ENCODE measurements at regions not wholly inside any gene's neighbourhood (a gene's known extent, or its start where the extent isn't known, plus 50 kb on each side); places are given as distances from the start of the nearest gene placed in this dataset.

DNA sequence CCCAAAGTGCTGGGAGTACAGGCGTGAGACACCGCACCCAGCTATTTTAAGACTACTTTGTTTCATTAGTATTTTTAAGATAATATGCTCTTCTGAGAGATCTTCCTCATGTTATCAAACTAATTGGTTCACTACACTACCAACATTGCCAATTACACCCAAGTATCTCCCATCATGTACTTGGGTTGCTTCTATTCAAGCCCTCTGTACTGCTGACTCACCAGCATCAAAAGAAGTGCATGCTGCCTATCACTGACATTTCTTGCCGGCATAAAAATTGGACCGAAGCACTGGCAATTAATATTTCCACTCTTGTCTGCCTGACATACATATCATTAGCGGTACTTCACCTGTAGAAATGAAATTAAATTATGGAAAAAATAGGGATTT is 164.2 kb upstream of the NBEA start:
- Histone ChIP-seq H3K36me3 (no peaks in the 10 kb centered on the region), H3K4me1 (no peaks in the 10 kb centered on the region), H3K9me3 (no peaks in the 10 kb centered on the region), H3K27me3 (no peaks in the 10 kb centered on the region), H3K27ac (no peak overlapping the region), H3K4me3 (no peak overlapping the region)
- intact Hi-C loops (cut with DNase I) = no loop called here
- no peak for DNase-seq (ENCODE audit: extremely low spot score in 2 of 2)
- TF ChIP-seq POLR2AphosphoS5 (IDR thresholded peaks at IDR 0.05; ENCODE audit: insufficient read depth in 1 of 2, low read depth in 1 of 2) (no peak), POLR2A (IDR thresholded peaks at IDR 0.05) (no peak)
- TF ChIP-seq, protein P1, sequence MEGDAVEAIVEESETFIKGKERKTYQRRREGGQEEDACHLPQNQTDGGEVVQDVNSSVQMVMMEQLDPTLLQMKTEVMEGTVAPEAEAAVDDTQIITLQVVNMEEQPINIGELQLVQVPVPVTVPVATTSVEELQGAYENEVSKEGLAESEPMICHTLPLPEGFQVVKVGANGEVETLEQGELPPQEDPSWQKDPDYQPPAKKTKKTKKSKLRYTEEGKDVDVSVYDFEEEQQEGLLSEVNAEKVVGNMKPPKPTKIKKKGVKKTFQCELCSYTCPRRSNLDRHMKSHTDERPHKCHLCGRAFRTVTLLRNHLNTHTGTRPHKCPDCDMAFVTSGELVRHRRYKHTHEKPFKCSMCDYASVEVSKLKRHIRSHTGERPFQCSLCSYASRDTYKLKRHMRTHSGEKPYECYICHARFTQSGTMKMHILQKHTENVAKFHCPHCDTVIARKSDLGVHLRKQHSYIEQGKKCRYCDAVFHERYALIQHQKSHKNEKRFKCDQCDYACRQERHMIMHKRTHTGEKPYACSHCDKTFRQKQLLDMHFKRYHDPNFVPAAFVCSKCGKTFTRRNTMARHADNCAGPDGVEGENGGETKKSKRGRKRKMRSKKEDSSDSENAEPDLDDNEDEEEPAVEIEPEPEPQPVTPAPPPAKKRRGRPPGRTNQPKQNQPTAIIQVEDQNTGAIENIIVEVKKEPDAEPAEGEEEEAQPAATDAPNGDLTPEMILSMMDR (IDR thresholded peaks at IDR 0.05) = no peak

DNA sequence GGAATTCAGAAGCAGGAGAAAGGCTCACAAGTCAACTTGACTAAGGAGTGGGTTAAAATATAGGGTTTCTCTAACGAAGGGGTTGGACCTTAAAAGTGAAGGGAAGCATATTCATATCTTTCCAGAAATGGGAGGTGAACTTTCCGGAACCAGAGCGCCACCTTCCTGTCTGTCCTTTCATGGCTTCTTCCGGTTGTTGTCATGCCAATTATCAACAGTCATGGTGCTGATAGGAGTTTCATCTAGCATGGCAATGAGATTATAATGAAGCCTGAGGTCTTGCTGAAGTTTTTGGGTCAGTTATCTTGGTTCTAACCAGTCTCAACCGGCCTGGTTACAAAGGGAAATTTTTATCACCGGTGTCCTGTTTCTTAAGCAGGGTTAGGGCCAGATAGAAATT is 162.9 kb upstream of the NBEA start:
- DNase-seq (ENCODE audit: extremely low spot score in 2 of 2) = no peak
- TF ChIP-seq POLR2AphosphoS5 (IDR thresholded peaks at IDR 0.05; ENCODE audit: insufficient read depth in 1 of 2, low read depth in 1 of 2) = no peak
- TF ChIP-seq POLR2A (IDR thresholded peaks at IDR 0.05) = no peak
- TF ChIP-seq, protein P1 (IDR thresholded peaks at IDR 0.05) = no peak
- no peaks in the 10 kb centered on the region for H3K36me3 ChIP-seq
- H3K27ac ChIP-seq = no peak overlapping the region
- no peak overlapping the region for H3K4me3 ChIP-seq
- intact Hi-C loops (cut with DNase I) = no loop called here
- H3K9me3 ChIP-seq = no peaks in the 10 kb centered on the region
- no peaks in the 10 kb centered on the region for H3K4me1 ChIP-seq
- H3K27me3 ChIP-seq = no peaks in the 10 kb centered on the region

DNA sequence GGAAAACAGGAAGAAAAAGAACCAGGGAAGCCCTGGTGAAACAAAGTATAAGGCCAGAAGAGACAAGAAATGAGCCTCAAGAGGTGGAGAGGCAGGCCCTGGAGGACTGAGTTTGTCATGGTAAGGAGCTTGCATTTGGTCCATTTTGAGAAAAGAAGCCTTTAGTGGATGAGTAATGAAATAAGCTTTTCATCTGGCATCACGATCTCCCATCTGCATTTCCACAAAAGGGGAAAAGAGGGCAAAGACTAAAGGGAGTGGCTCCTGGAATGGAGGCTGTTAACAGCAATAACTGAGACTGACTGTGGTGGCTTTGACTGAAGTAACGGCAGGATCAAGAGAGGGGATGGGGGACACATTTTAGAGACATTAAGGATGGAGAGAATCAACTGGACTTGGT is 148.8 kb upstream of the NBEA start:
- Histone ChIP-seq H3K4me1 (no peaks in the 10 kb centered on the region), H3K27ac (no peak overlapping the region), H3K27me3 (no peaks in the 10 kb centered on the region), H3K4me3 (no peak overlapping the region), H3K36me3 (no peaks in the 10 kb centered on the region), H3K9me3 (no peaks in the 10 kb centered on the region)
- no peak for DNase-seq (ENCODE audit: extremely low spot score in 2 of 2)
- intact Hi-C loops (cut with DNase I) = no loop called here
- TF ChIP-seq, protein P1 (IDR thresholded peaks at IDR 0.05) = no peak
- TF ChIP-seq POLR2AphosphoS5 (IDR thresholded peaks at IDR 0.05; ENCODE audit: insufficient read depth in 1 of 2, low read depth in 1 of 2) (no peak), POLR2A (IDR thresholded peaks at IDR 0.05) (no peak)

DNA sequence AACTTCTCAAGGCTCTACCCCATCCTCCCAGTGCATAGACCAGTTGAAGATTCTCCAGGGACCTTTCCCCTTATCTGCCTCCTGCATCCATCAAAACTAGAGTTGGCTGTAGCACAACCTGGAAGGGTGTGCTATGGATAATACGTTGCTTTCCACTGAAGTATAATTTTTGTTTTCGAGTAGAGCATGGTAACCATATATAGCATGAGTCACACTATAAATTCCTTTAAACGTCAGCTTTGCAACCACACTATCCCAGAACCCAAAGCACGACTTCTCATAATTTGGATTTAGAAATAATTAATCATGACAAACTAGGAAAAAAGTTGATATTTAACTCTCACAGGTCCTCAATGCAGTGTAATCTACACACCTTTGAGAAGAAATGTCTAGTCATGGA is 138.3 kb upstream of the NBEA start:
- H3K9me3 ChIP-seq = no peaks in the 10 kb centered on the region
- H3K4me3 ChIP-seq = no peak overlapping the region
- TF ChIP-seq POLR2AphosphoS5 (IDR thresholded peaks at IDR 0.05; ENCODE audit: insufficient read depth in 1 of 2, low read depth in 1 of 2) (no peak), POLR2A (IDR thresholded peaks at IDR 0.05) (no peak)
- TF ChIP-seq, protein P1 (IDR thresholded peaks at IDR 0.05) = no peak
- no peaks in the 10 kb centered on the region for H3K36me3 ChIP-seq
- intact Hi-C loops (cut with DNase I) = no loop called here
- no peak for DNase-seq (ENCODE audit: extremely low spot score in 2 of 2)
- no peaks in the 10 kb centered on the region for H3K4me1 ChIP-seq
- no peak overlapping the region for H3K27ac ChIP-seq
- no peaks in the 10 kb centered on the region for H3K27me3 ChIP-seq

DNA sequence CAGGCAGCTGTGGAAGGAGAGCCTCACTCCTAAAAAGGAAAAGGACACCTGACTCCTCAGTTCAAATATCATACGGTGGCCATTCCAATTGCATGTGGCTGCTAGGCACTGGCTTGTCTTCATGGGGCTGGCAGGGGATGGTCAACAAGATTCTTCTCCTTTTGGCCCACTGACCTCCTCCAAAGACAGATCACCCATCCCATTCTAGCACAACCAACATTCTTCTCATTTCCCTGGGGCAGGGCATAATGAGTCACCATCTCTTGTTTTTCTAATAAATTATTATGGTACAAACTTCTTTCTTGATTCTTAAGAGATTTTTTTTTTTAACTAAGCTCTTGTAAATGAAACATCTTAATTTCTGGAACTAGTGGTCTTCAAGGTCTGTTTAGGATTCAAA is 136.7 kb upstream of the NBEA start:
- no peak overlapping the region for H3K4me3 ChIP-seq
- no peaks in the 10 kb centered on the region for H3K4me1 ChIP-seq
- TF ChIP-seq, protein P1 (IDR thresholded peaks at IDR 0.05) = no peak
- DNase-seq (ENCODE audit: extremely low spot score in 2 of 2) = no peak
- H3K36me3 ChIP-seq = no peaks in the 10 kb centered on the region
- H3K27ac ChIP-seq = no peak overlapping the region
- intact Hi-C loops (cut with DNase I) = no loop called here
- no peaks in the 10 kb centered on the region for H3K27me3 ChIP-seq
- no peaks in the 10 kb centered on the region for H3K9me3 ChIP-seq

Data from vagina (tissue), 2 donors.